ENCODE measurements at regions not wholly inside any gene's neighbourhood (a gene's known extent, or its start where the extent isn't known, plus 50 kb on each side); places are given as distances from the start of the nearest gene placed in this dataset.

DNA sequence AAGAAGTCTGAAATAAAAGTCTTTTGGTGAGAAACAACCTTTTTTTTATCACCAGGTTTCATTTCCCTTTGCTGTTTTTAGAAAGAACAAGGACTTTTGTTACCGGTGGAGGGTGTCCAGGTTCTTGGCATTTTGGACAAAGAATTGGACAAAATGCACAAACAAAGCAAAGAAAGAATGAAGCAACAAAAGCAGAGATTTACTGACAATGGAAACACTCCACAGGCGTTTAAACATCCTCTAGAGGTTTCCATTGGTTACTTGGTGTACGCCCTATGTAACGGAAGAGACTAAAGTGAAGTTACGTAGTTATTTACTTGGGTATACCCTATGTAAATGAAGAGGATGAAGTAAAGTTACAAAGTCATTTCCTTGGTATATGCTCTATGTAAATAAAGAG lies 1487.0 kb downstream of the LRRC4C start:
- Histone ChIP-seq H3K4me2 (no peak overlapping the region), H3K27ac (ENCODE audit: low read depth in 2 of 2, low read length in 1 of 2) (no peak overlapping the region), H4K20me1 (ENCODE audit: insufficient read depth) (no peaks in the 10 kb centered on the region), H3K79me2 (ENCODE audit: insufficient read depth) (no peaks in the 10 kb centered on the region), H3K4me3 (ENCODE audit: low read depth in 2 of 2, low read length in 1 of 2) (no peak overlapping the region), H3K4me1 (ENCODE audit: control insufficient read depth in 1 of 2, insufficient read depth in 2 of 2, low read depth in 1 of 2, low read length in 1 of 2) (peaks cover 0 to 20% of the 10 kb centered on the region in 2 experiments; a peak in 1 of 4 replicates), H2AFZ (ENCODE audit: low read depth) (no peak overlapping the region), H3K36me3 (replicated peaks in 1 of 2; ENCODE audit: control insufficient read depth in 1 of 2, insufficient read depth in 2 of 2, low read length in 1 of 2) (no peaks in the 10 kb centered on the region), H3K9me3 (no peaks in the 10 kb centered on the region), H3K9ac (no peak overlapping the region), H3K9me2 (no peaks in the 10 kb centered on the region), H3F3A (replicated peaks; ENCODE audit: insufficient read depth) (no peaks in the 10 kb centered on the region), H3K27me3 (ENCODE audit: insufficient read depth) (no peaks in the 10 kb centered on the region)
- WGBS (ENCODE audit: low lambda C conversion rate): 61% methylated on average over 5 of the region's 5 CpGs
- POLR2A ChIA-PET: no interaction called here
- CTCF ChIA-PET: no interaction called here
- TF ChIP-seq RFX5 (IDR thresholded peaks at IDR 0.05; ENCODE audit: low read length): no peak
- no peak for TF ChIP-seq CHD2 (IDR thresholded peaks at IDR 0.05; ENCODE audit: low read length, partially characterized antibody)
- no peak for TF ChIP-seq PBX3 (IDR thresholded peaks at IDR 0.05)
- TF ChIP-seq, protein P1, sequence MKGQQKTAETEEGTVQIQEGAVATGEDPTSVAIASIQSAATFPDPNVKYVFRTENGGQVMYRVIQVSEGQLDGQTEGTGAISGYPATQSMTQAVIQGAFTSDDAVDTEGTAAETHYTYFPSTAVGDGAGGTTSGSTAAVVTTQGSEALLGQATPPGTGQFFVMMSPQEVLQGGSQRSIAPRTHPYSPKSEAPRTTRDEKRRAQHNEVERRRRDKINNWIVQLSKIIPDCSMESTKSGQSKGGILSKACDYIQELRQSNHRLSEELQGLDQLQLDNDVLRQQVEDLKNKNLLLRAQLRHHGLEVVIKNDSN (IDR thresholded peaks at IDR 0.05; ENCODE audit: borderline replicate concordance, low read depth): no peak
- no peak for TF ChIP-seq NRF1 (IDR thresholded peaks at IDR 0.05; ENCODE audit: low read depth, low read length)
- TF ChIP-seq POLR2AphosphoS5 (IDR thresholded peaks at IDR 0.05; ENCODE audit: low read depth, low read length): no peak
- no peak for TF ChIP-seq MAX (IDR thresholded peaks at IDR 0.05; ENCODE audit: low read depth)
- no peak for TF ChIP-seq RCOR1 (IDR thresholded peaks at IDR 0.05; ENCODE audit: low read length)
- TF ChIP-seq GATA2 (CRISPR knock-in tag; IDR thresholded peaks at IDR 0.05): no peak
- TF ChIP-seq IRF3 (IDR thresholded peaks at IDR 0.05; ENCODE audit: low read depth, low read length): no peak
- no peak for TF ChIP-seq TCF12 (IDR thresholded peaks at IDR 0.05)
- TF ChIP-seq RXRA (IDR thresholded peaks at IDR 0.05; ENCODE audit: borderline replicate concordance, low read depth): no peak
- no peak for TF ChIP-seq SMC3 (IDR thresholded peaks at IDR 0.05; ENCODE audit: low read depth, low read length)
- TF ChIP-seq FOSL2 (IDR thresholded peaks at IDR 0.05; ENCODE audit: borderline replicate concordance, low read depth): no peak
- TF ChIP-seq MXI1 (IDR thresholded peaks at IDR 0.05; ENCODE audit: low read depth, low read length): no peak
- TF ChIP-seq EP300 (IDR thresholded peaks at IDR 0.05; ENCODE audit: borderline replicate concordance in 1 of 2, low read depth in 1 of 2, low read length in 1 of 2): no peak
- TF ChIP-seq JUND (IDR thresholded peaks at IDR 0.05): no peak
- TF ChIP-seq TAF1 (IDR thresholded peaks at IDR 0.05; ENCODE audit: borderline replicate concordance, low read depth, low read length): no peak
- no peak for DNase-seq

All from SK-N-SH (cell line).